MCF 10A (cell line): ENCODE measurements at regions not wholly inside any gene's neighbourhood (a gene's known extent, or its start where the extent isn't known, plus 50 kb on each side); places are given as distances from the start of the nearest gene placed in this dataset.

Source experiments
- BruUV-seq: library from RNA; stranded (reverse); fragments of 400-500 nt; replicated peaks from 2 replicates; lab custom pipeline; 2021; lab: Mats Ljungman, UMichigan
- CTCF ChIA-PET: fragments of 300-600 bp; sonication (Branson Sonifier 250); formaldehyde crosslinking; extraction: SDS; loops from one replicate; lab custom pipeline; 2021; ENCODE audit warnings: antibody characterized with exemption, inconsistent platforms; lab: Yijun Ruan, JAX
- POLR2A ChIA-PET: fragments of 300-600, 350-650 bp; sonication (Branson Sonifier 250); formaldehyde crosslinking; extraction: SDS; loops from one replicate; lab custom pipeline; 2020; ENCODE audit warnings: antibody characterized with exemption, inconsistent platforms; lab: Yijun Ruan, JAX
- DNase-seq: peaks from one replicate; pipeline ENCODE4 v3.0.0-alpha.2; 2018; ENCODE audit not compliant: unreplicated experiment
- H3K27ac Mint-ChIP-seq: one replicate; pipeline ENCODE4 v1.8.0; 2022; ENCODE audit warnings: mild to moderate bottlenecking, low read depth, mixed read lengths; ENCODE audit not compliant: unreplicated experiment
- H3K27me3 Mint-ChIP-seq: one replicate; pipeline ENCODE4 v1.8.0; 2022; ENCODE audit warnings: mixed read lengths; ENCODE audit not compliant: insufficient read depth, unreplicated experiment
- H3K36me3 Mint-ChIP-seq: one replicate; pipeline ENCODE4 v1.8.0; 2022; ENCODE audit warnings: mild to moderate bottlenecking, moderate library complexity, mixed read lengths; ENCODE audit not compliant: insufficient read depth, unreplicated experiment
- H3K4me1 Mint-ChIP-seq: one replicate; pipeline ENCODE4 v1.8.0; 2022; ENCODE audit warnings: mixed read lengths; ENCODE audit not compliant: insufficient read depth, unreplicated experiment
- H3K4me3 Mint-ChIP-seq: one replicate; pipeline ENCODE4 v1.8.0; 2022; ENCODE audit warnings: mild to moderate bottlenecking, moderate library complexity, mixed read lengths; ENCODE audit not compliant: unreplicated experiment
- H3K9me3 Mint-ChIP-seq: one replicate; pipeline ENCODE4 v1.8.0; 2022; ENCODE audit warnings: mixed read lengths; ENCODE audit not compliant: unreplicated experiment
- CTCF ChIP-seq: fragments of 200-600 bp; IDR thresholded peaks from one replicate; pipeline ENCODE4 v1.8.0; 2022; ENCODE audit warnings: antibody characterized with exemption, mild to moderate bottlenecking; ENCODE audit not compliant: unreplicated experiment
- intact Hi-C: fragments of 100-400 bp; cut with micrococcal nuclease; formaldehyde crosslinking; loops from 2 replicates; pipeline ENCODE4 v1.14.1; 2022

- CTCF ChIA-PET: no interaction called here
- H3K27me3 Mint-ChIP-seq: no peaks in the 10 kb centered on the region
- H3K36me3 Mint-ChIP-seq: peaks cover under 1% of the 10 kb centered on the region
- no peak overlapping the region for H3K27ac Mint-ChIP-seq
- POLR2A ChIA-PET: no interaction called here
- intact Hi-C loops: no loop called here
- H3K9me3 Mint-ChIP-seq: peaks cover 42% of the 10 kb centered on the region
- DNase-seq: no peak
- no peak overlapping the region for H3K4me3 Mint-ChIP-seq
- BruUV-seq: no TSS peak
- H3K4me1 Mint-ChIP-seq: no peaks in the 10 kb centered on the region
- no peak for TF ChIP-seq CTCF
Measured at GRCh38 chr11:70865356-70865755, 387.0 kb downstream of the SHANK2 start.

DNA sequence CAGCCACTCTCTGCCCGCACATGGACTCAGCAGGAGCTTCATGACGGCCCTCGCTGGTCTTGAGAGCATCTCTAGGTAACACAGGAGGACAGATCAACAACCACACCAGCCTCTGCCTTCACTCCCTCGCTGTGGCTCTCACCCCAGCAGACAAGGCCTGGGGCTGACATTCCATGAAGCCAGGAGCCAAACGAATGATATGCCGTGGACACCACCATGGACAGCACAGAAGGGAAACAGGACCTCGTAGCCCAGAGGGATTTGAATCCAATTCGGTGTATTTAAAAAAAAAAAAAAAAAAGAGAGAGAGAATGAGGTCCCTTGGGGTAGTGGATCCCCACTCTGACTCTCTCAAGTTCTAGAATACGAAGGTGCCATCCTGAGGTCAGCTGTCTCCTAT lies 385.5 kb downstream of the SHANK2 start:
- DNase-seq: no peak
- ChIA-PET CTCF (no interaction called here), POLR2A (no interaction called here)
- TF ChIP-seq CTCF: no peak
- H3K4me3 Mint-ChIP-seq: no peak overlapping the region
- BruUV-seq: no TSS peak
- H3K36me3 Mint-ChIP-seq: no peaks in the 10 kb centered on the region
- H3K27me3 Mint-ChIP-seq: no peaks in the 10 kb centered on the region
- peaks cover 45% of the 10 kb centered on the region for H3K9me3 Mint-ChIP-seq
- intact Hi-C loops: no loop called here
- no peaks in the 10 kb centered on the region for H3K4me1 Mint-ChIP-seq
- no peak overlapping the region for H3K27ac Mint-ChIP-seq

GRCh38 chr11:70867281-70868047 lies 384.9 kb downstream of the SHANK2 start:
- Mint-ChIP-seq H3K4me3 (no peak overlapping the region), H3K36me3 (no peaks in the 10 kb centered on the region), H3K4me1 (no peaks in the 10 kb centered on the region), H3K9me3 (peaks cover 45% of the 10 kb centered on the region), H3K27me3 (no peaks in the 10 kb centered on the region), H3K27ac (no peak overlapping the region)
- no TSS peak for BruUV-seq
- DNase-seq: no peak
- TF ChIP-seq CTCF: no peak
- ChIA-PET CTCF (no interaction called here), POLR2A (no interaction called here)
- intact Hi-C loops: no loop called here

DNA sequence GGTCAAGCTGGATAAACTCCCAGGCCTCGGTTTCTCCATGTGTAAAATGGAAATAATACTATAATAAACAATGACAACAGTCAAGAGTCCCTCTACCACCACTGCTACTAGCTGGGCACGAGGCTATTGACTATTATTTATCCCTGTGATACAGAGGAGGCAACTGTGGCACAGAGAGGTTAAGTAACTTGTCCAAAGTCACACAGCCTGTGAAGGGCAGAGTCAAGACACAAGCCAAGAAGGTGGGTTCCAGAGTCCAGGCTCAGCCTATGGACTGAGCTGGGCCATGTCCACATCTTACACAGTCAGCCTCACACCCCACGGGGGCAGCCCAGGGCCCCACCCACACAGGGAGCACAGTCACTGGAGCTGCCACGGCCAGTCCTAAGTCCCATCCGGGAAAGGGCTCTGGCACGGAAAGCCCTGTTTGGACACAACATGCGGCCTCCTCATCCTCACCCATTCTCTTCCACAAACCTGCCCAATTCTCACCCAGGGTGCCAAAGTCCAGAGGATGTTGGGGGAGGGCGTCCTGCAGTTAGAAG lies 384.0 kb downstream of the SHANK2 start:
- TF ChIP-seq CTCF: no peak
- H3K9me3 Mint-ChIP-seq: peaks cover 46% of the 10 kb centered on the region

More for the DNA sequence above, 384.0 kb downstream of the SHANK2 start:
- no peaks in the 10 kb centered on the region for H3K27me3 Mint-ChIP-seq
- CTCF ChIA-PET: interaction anchor here (0.7 kb wide), 1 partner anchor 280 kb away, joined by 3 read pairs; no protein-coding TSS in a partner anchor
- no peak overlapping the region for H3K4me3 Mint-ChIP-seq
- no TSS peak for BruUV-seq
- H3K4me1 Mint-ChIP-seq: no peaks in the 10 kb centered on the region
- intact Hi-C loops: no loop called here
- no peak for DNase-seq
- H3K36me3 Mint-ChIP-seq: no peaks in the 10 kb centered on the region
- H3K27ac Mint-ChIP-seq: no peak overlapping the region
- POLR2A ChIA-PET: no interaction called here
